ENCODE measurements at regions not wholly inside any gene's neighbourhood (a gene's known extent, or its start where the extent isn't known, plus 50 kb on each side); places are given as distances from the start of the nearest gene placed in this dataset.

DNA sequence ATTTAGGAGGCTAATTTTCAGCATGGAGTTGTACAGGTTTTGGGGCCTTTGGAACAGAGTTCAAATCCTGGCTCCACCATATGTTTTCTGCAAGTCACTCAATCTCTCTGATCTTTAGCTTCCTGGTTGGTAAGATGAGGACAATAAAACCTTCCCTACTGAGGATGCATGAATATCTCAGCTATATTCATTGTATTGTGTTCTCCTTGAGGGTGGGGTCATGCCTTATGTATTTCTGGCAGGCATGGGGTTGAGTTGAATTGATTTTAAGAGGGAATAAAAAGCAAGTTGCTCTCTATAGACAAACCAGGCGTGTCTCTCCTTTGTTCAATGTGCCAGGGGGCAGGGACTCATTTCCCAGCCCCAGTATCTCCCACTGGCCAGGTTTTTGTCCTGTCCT lies 173.1 kb downstream of the C12orf75 start:
- H3K9me3 Mint-ChIP-seq, result no peaks in the 10 kb centered on the region
- H3K27me3 Mint-ChIP-seq (ENCODE audit: low read depth in 2 of 2), result peaks cover 9 to 23% of the 10 kb centered on the region in 2 donors
- H3K27ac ChIP-seq (ENCODE audit: low read length), result no peak overlapping the region
- 87% methylated on average over 1 of the region's 1 CpG for WGBS (ENCODE audit: insufficient coverage)
- ATAC-seq (no peak), DNase-seq (no peak)
- H3K4me3 Mint-ChIP-seq, result no peak overlapping the region
- H3K4me3 ChIP-seq (ENCODE audit: low read length), result no peak overlapping the region
- H3K4me1 ChIP-seq (ENCODE audit: control insufficient read depth, insufficient read depth, low read length), result no peaks in the 10 kb centered on the region
- TF ChIP-seq, protein P1, sequence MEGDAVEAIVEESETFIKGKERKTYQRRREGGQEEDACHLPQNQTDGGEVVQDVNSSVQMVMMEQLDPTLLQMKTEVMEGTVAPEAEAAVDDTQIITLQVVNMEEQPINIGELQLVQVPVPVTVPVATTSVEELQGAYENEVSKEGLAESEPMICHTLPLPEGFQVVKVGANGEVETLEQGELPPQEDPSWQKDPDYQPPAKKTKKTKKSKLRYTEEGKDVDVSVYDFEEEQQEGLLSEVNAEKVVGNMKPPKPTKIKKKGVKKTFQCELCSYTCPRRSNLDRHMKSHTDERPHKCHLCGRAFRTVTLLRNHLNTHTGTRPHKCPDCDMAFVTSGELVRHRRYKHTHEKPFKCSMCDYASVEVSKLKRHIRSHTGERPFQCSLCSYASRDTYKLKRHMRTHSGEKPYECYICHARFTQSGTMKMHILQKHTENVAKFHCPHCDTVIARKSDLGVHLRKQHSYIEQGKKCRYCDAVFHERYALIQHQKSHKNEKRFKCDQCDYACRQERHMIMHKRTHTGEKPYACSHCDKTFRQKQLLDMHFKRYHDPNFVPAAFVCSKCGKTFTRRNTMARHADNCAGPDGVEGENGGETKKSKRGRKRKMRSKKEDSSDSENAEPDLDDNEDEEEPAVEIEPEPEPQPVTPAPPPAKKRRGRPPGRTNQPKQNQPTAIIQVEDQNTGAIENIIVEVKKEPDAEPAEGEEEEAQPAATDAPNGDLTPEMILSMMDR (IDR thresholded peaks at IDR 0.05), result no peak
- no peak overlapping the region for H3K27ac Mint-ChIP-seq
- intact Hi-C loops (cut with micrococcal nuclease), result no loop called here
- H3K27me3 ChIP-seq (ENCODE audit: control insufficient read depth, insufficient read depth, low read length), result no peaks in the 10 kb centered on the region
- H3K4me1 Mint-ChIP-seq, result no peaks in the 10 kb centered on the region
- no peaks in the 10 kb centered on the region for H3K36me3 Mint-ChIP-seq
- no peaks in the 10 kb centered on the region for H3K36me3 ChIP-seq (ENCODE audit: control insufficient read depth, insufficient read depth, low read length)
- no peaks in the 10 kb centered on the region for H3K9me3 ChIP-seq (ENCODE audit: control insufficient read depth, insufficient read depth, low read length)

DNA sequence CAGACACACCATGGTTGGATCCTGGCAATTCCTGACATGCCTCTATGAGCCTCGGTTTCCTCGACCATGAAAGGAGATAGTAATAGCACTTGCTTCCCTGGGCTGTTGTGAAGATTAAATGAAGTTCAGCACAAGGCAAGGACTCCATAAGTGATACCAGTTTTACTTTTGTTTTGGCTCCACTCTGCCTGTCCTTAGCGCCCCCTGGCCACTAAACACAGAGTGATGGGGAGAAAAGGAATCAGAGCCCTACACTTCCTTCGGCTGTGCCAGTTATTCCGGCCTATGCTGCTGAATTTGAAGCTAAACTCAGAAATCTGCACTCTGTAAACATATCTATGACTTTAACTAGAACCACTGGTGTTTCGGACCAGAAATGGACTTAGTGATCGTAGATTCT lies 173.8 kb downstream of the C12orf75 start:
- no peaks in the 10 kb centered on the region for H3K4me1 ChIP-seq (ENCODE audit: control insufficient read depth, insufficient read depth, low read length)
- no peaks in the 10 kb centered on the region for H3K9me3 Mint-ChIP-seq
- H3K4me3 ChIP-seq (ENCODE audit: low read length), result no peak overlapping the region
- no peak overlapping the region for H3K4me3 Mint-ChIP-seq
- H3K27ac Mint-ChIP-seq, result no peak overlapping the region
- H3K36me3 Mint-ChIP-seq, result no peaks in the 10 kb centered on the region
- DNase-seq (no peak), ATAC-seq (no peak)
- peaks cover 9 to 23% of the 10 kb centered on the region in 2 donors for H3K27me3 Mint-ChIP-seq (ENCODE audit: low read depth in 2 of 2)
- intact Hi-C loops (cut with micrococcal nuclease), result no loop called here
- H3K36me3 ChIP-seq (ENCODE audit: control insufficient read depth, insufficient read depth, low read length), result no peaks in the 10 kb centered on the region
- WGBS (ENCODE audit: insufficient coverage), result 86% methylated on average over 6 of the region's 7 CpGs
- H3K4me1 Mint-ChIP-seq, result no peaks in the 10 kb centered on the region
- TF ChIP-seq, protein P1 (IDR thresholded peaks at IDR 0.05), result no peak
- H3K27me3 ChIP-seq (ENCODE audit: control insufficient read depth, insufficient read depth, low read length), result no peaks in the 10 kb centered on the region
- H3K9me3 ChIP-seq (ENCODE audit: control insufficient read depth, insufficient read depth, low read length), result no peaks in the 10 kb centered on the region
- no peak overlapping the region for H3K27ac ChIP-seq (ENCODE audit: low read length)

DNA sequence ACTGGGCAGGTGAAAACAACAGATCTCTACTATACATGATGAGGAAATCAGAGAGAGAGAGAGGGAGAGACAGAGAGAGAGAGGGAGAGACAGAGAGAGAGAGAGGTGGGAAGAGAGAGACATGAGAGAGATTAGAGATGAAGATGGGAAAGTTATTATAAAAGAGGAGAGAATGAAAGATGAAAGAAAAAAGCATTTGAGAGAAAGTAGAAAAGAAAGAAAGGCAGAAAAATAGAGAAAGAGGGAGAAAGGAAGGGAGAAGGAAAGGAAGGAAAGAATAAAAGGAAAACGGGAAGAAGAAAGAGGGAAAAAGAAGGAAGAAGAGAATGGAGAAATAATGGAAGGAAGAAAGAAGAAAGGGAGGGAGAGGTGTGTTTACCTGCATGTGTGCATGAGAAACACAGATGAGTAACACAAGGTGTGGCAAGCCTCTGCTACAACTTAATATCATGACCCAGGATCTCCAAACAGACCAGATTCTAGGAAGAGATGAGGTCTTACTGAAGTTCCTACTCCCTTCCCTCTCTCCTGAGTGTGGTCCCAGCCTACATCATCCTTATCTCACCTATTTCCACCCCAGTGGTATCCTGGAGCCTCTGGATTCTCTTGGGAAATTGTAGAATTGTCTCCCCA lies 176.3 kb downstream of the C12orf75 start:
- H3K36me3 ChIP-seq (ENCODE audit: control insufficient read depth, insufficient read depth, low read length), result no peaks in the 10 kb centered on the region
- no peak overlapping the region for H3K4me3 ChIP-seq (ENCODE audit: low read length)
- H3K27ac ChIP-seq (ENCODE audit: low read length), result no peak overlapping the region
- no peak overlapping the region for H3K27ac Mint-ChIP-seq
- intact Hi-C loops (cut with micrococcal nuclease), result no loop called here
- H3K4me3 Mint-ChIP-seq, result no peak overlapping the region
- H3K36me3 Mint-ChIP-seq, result no peaks in the 10 kb centered on the region
- no peaks in the 10 kb centered on the region for H3K4me1 Mint-ChIP-seq
- H3K9me3 ChIP-seq (ENCODE audit: control insufficient read depth, insufficient read depth, low read length), result no peaks in the 10 kb centered on the region
- ATAC-seq (no peak), DNase-seq (no peak)
- peaks cover 4 to 23% of the 10 kb centered on the region in 2 donors for H3K27me3 Mint-ChIP-seq (ENCODE audit: low read depth in 2 of 2)
- H3K27me3 ChIP-seq (ENCODE audit: control insufficient read depth, insufficient read depth, low read length), result no peaks in the 10 kb centered on the region
- H3K4me1 ChIP-seq (ENCODE audit: control insufficient read depth, insufficient read depth, low read length), result no peaks in the 10 kb centered on the region
- TF ChIP-seq, protein P1 (IDR thresholded peaks at IDR 0.05), result no peak
- H3K9me3 Mint-ChIP-seq, result no peaks in the 10 kb centered on the region
- 71% methylated on average over 1 of the region's 1 CpG for WGBS (ENCODE audit: insufficient coverage)

Data from natural killer cell (primary cell).